ENCODE measurements at regions not wholly inside any gene's neighbourhood (a gene's known extent, or its start where the extent isn't known, plus 50 kb on each side); places are given as distances from the start of the nearest gene placed in this dataset.

DNA sequence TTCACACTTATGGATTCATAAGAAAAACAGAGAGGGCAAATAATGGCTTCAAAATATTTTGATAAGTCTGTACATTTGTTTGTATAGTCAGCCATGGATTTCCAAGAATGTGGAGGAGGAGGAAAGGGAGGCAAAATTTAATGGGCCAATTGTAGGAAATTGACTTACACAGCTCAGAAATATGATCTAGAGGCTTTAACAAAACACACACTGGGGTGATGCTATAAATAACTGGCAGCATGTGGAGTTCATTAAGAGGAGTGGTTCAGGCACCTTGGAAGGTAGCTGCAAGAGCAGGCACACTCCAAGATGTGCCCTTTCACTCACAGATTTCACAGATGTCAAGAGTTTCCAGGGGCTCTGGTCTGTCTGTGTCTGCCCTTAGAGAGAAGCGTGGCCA, 193.4 kb upstream of the RASGRP1 start:
- TF ChIP-seq, protein P1, sequence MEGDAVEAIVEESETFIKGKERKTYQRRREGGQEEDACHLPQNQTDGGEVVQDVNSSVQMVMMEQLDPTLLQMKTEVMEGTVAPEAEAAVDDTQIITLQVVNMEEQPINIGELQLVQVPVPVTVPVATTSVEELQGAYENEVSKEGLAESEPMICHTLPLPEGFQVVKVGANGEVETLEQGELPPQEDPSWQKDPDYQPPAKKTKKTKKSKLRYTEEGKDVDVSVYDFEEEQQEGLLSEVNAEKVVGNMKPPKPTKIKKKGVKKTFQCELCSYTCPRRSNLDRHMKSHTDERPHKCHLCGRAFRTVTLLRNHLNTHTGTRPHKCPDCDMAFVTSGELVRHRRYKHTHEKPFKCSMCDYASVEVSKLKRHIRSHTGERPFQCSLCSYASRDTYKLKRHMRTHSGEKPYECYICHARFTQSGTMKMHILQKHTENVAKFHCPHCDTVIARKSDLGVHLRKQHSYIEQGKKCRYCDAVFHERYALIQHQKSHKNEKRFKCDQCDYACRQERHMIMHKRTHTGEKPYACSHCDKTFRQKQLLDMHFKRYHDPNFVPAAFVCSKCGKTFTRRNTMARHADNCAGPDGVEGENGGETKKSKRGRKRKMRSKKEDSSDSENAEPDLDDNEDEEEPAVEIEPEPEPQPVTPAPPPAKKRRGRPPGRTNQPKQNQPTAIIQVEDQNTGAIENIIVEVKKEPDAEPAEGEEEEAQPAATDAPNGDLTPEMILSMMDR (conservative IDR thresholded peaks at IDR 0.05; ENCODE audit: low read depth, low read length): no peak
- no peak for TF ChIP-seq EZH2 (IDR thresholded peaks at IDR 0.05; ENCODE audit: borderline replicate concordance, low read depth, low read length, poor library complexity, severe bottlenecking)
